A673 (cell line): ENCODE measurements at regions not wholly inside any gene's neighbourhood (a gene's known extent, or its start where the extent isn't known, plus 50 kb on each side); places are given as distances from the start of the nearest gene placed in this dataset.

ENCODE experiments used
- EZH2 ChIP-seq: fragments of 200-600 bp; sonication (generic); IDR thresholded peaks from 2 replicates; pipeline ENCODE4 v1.6.1; 2017; ENCODE audit warnings: borderline replicate concordance, low read depth, mild to moderate bottlenecking, mixed read lengths, antibody characterized with exemption, low read length; ENCODE audit not compliant: poor library complexity, severe bottlenecking
- TF ChIP-seq, protein P1 (sequence below): fragments of 300-800, 200-600 bp; sonication (generic); conservative IDR thresholded peaks from 2 replicates; pipeline ENCODE4 v1.5.1; 2017; ENCODE audit warnings: low read depth, mild to moderate bottlenecking, antibody characterized with exemption, low read length, moderate library complexity, mixed read lengths

DNA sequence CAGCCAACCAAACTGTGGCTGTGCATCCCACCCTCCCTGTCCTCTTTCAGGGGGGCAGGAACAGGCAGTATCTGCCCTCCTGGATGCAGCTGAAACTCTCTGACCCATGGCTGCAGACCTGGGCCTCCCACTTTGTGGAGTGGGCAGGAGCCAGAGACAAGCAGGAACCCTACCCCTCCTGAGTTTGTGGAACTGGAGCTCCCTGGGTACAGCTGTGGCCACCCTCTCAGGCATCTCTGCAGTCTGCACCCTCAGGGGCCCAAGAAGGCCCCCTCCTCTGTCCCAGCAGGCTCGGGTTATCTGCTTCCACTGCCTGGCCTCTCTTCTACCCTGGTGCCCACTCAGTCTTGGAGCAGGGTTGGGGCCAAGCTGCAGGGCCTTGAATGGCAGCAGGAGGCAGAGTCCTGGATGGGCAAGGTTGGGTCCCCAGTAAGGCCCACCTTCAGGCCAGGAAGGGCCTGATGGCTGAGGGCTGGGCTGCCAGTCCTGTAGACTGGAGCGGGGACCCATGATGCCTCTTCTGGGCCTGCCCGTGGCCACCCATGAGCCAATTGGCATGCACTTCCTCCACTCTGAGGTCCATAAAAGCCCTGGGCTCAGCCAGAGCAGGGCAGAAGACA is 619.9 kb downstream of the KIF4B start:
- TF ChIP-seq, protein P1, sequence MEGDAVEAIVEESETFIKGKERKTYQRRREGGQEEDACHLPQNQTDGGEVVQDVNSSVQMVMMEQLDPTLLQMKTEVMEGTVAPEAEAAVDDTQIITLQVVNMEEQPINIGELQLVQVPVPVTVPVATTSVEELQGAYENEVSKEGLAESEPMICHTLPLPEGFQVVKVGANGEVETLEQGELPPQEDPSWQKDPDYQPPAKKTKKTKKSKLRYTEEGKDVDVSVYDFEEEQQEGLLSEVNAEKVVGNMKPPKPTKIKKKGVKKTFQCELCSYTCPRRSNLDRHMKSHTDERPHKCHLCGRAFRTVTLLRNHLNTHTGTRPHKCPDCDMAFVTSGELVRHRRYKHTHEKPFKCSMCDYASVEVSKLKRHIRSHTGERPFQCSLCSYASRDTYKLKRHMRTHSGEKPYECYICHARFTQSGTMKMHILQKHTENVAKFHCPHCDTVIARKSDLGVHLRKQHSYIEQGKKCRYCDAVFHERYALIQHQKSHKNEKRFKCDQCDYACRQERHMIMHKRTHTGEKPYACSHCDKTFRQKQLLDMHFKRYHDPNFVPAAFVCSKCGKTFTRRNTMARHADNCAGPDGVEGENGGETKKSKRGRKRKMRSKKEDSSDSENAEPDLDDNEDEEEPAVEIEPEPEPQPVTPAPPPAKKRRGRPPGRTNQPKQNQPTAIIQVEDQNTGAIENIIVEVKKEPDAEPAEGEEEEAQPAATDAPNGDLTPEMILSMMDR, result no peak
- TF ChIP-seq EZH2, result no peak
